GM21390 (cell line): ENCODE measurements at regions not wholly inside any gene's neighbourhood (a gene's known extent, or its start where the extent isn't known, plus 50 kb on each side); places are given as distances from the start of the nearest gene placed in this dataset.

Experiments used
- ATAC-seq: cut with Tn5 transposase; IDR thresholded peaks from one replicate; pipeline ENCODE4 v1.9.1; 2021; ENCODE audit not compliant: unreplicated experiment

GRCh38 chr4:160772668-160773067 is 1391.1 kb downstream of the FSTL5 start:
- ATAC-seq = no peak

- no peak for ATAC-seq
Measured at GRCh38 chr4:160795216-160795615, 1368.6 kb downstream of the FSTL5 start.

GRCh38 chr4:160808174-160808573 is 1355.6 kb downstream of the FSTL5 start:
- ATAC-seq = no peak

- no peak for ATAC-seq
Measured at GRCh38 chr4:160809576-160809975, 1354.2 kb downstream of the FSTL5 start.

GRCh38 chr4:160810424-160810823 is 1353.4 kb downstream of the FSTL5 start:
- ATAC-seq = no peak

- ATAC-seq = no peak
Measured at GRCh38 chr4:160810941-160811340, 1352.9 kb downstream of the FSTL5 start.

GRCh38 chr4:160811956-160812355 is 1351.8 kb downstream of the FSTL5 start:
- ATAC-seq = no peak

GRCh38 chr4:160814726-160815125 is 1349.1 kb downstream of the FSTL5 start:
- ATAC-seq = no peak

- no peak for ATAC-seq
Measured at GRCh38 chr4:160818571-160818970, 1345.2 kb downstream of the FSTL5 start.

- no peak for ATAC-seq
Measured at GRCh38 chr4:160819791-160820190, 1344.0 kb downstream of the FSTL5 start.

GRCh38 chr4:160824481-160824880 is 1339.3 kb downstream of the FSTL5 start:
- no peak for ATAC-seq

GRCh38 chr4:160825644-160826338 is 1338.0 kb downstream of the FSTL5 start:
- ATAC-seq = no peak

GRCh38 chr4:160826339-160826679 is 1337.5 kb downstream of the FSTL5 start:
- ATAC-seq = no peak

GRCh38 chr4:160831165-160831922 is 1332.5 kb downstream of the FSTL5 start:
- no peak for ATAC-seq

GRCh38 chr4:160835789-160836188 is 1328.0 kb downstream of the FSTL5 start:
- ATAC-seq = no peak

- ATAC-seq = no peak
Measured at GRCh38 chr4:160836431-160836830, 1327.4 kb downstream of the FSTL5 start.

GRCh38 chr4:160846121-160846520 is 1317.7 kb downstream of the FSTL5 start:
- ATAC-seq = no peak

GRCh38 chr4:160847228-160847627 is 1316.6 kb downstream of the FSTL5 start:
- ATAC-seq = no peak

GRCh38 chr4:160848489-160848888 is 1315.3 kb downstream of the FSTL5 start:
- no peak for ATAC-seq

GRCh38 chr4:160848901-160849760 is 1314.7 kb downstream of the FSTL5 start:
- ATAC-seq = no peak

- no peak for ATAC-seq
Measured at GRCh38 chr4:160864253-160864652, 1299.5 kb downstream of the FSTL5 start.

- no peak for ATAC-seq
Measured at GRCh38 chr4:160869899-160870298, 1293.9 kb downstream of the FSTL5 start.
